ENCODE measurements at regions not wholly inside any gene's neighbourhood (a gene's known extent, or its start where the extent isn't known, plus 50 kb on each side); places are given as distances from the start of the nearest gene placed in this dataset.
A peak's percentile ranks its signal among the peaks of the same experiment; 100 is the strongest.
"Not testable (repeated sequence)": the region's sequence is repeated elsewhere in the genome, so short reads cannot be mapped to it uniquely, and the experiment has no call there.

DNA sequence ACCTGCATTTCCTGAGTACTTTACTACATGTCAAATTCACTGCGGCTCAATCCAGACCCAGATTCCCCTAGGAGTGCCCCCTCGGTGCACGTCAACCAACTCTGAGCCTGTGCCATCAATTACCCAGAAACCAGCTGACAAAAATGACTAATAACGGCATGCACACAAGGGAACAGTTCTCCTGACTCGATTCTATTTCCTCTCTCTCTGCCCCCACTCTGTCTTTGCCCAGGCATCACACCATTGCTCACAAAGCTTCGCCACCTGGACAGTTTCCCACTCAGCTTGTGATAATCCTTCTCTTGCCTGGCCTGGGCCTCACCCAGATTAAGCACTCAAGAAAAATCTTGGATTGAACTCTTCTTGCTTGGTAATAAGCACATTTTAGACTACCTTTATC is 115.3 kb upstream of the NDUFV2 start:
- no peak for DNase-seq (ENCODE audit: low read depth in 2 of 3, low spot score in 2 of 3)

DNA sequence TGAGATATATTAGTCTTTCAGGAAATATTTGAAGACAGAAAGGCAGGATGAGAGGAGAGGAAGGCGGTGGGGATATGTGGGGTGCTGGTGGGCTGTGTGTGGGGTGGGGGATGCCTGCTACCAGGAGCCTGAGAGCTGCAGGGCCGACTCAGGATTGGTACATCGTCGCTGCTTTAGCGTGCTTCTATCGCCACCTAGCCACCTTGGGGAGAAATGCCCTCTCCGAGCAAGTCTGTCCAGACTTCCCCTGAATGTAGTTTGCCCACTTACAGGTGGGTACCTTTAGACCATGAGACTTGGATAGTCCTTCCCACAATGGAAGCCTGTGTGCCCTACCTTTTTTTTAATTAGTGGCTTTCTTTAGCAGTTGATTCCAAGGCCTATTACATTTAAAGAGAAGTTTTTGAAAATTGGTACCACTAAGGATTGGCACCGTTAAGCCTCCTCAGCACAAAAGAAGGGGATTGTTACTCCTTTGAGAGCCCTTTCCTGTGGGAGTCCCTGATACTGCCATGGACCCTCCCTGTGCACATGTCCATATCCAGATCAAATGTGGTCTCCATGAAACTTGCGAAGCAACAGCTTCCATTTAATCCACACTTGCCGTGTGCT is 114.1 kb upstream of the NDUFV2 start:
- DNase-seq (ENCODE audit: low read depth in 2 of 3, low spot score in 2 of 3) = peak in 1 of 3 experiments; percentile 8

DNA sequence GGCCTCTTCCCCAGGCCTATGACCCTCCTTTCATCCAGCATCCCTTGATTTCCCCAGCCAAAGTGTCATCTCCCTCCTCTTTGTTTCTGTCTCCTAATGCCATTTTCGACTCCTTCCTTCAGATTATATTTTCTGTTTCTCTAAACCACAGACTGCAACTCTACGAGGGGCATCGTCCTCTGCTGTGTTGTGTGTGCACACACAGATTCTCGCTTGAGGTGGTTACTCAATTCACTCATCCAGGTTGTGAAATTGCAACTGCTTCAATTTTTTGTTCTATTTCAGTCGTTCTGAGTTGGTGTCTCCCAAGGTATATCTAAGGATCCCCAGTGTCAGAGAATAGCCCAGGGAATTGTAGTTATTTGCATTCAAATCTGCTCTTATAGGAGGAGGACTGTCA is 113.5 kb upstream of the NDUFV2 start:
- DNase-seq (ENCODE audit: low read depth in 2 of 3, low spot score in 2 of 3) = no peak

DNA sequence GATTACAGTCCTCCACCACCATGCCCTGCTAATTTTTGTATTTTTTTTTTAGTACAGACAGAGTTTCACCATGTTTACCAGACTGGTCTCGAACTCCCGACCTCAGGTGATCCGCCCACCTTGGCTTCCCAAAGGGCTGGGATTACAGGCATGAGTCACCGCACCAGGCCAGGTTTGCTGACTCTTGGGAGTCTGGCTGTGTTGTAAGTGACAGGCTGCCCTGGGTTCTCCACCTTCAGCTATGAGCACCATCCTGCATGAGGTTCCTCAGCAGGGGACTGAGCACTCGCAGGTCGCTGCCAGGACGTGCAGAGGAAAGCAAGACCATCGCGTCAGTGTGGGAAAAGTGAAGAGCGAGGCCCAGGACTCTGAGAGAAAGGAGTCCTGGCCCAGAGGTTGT is 112.6 kb upstream of the NDUFV2 start:
- DNase-seq (ENCODE audit: low read depth in 2 of 3, low spot score in 2 of 3) = no peak

DNA sequence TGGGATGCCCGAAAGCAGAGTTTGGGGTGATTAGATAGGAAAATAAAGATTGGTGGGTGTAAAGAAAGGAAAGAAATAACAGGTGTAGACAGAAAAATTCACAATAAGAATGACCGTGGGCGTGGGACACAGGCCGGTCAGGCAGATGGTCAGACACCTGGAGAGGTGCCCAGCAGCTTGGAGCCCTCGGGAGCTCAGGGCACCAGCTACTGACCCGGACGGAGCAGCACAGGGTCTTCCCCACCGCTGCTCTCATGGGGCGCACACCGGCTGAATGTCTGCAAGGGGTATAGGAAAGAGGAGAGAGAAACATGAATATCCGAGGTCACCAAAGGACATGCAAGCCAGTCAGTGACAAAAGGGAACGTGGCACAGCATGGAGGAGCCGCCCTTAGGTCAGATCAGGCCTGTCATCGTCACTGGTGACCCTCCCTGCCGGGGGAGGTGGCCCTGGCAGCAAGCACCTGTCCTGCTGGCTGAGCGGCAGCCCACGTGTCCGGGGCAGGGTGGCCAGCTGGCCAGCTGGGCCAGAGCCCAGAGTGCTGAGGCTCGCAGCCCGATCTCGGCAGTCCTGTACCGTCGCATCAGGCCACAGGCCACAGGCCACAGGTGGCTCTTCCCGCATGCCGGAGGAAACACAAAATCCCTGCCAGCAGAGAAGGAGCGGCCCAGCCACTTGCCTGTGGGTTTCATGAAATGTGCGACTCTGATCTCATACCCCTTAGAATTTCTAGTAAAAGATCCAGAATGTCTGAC is 112.0 kb upstream of the NDUFV2 start:
- DNase-seq (ENCODE audit: low read depth in 2 of 3, low spot score in 2 of 3) = no peak

DNA sequence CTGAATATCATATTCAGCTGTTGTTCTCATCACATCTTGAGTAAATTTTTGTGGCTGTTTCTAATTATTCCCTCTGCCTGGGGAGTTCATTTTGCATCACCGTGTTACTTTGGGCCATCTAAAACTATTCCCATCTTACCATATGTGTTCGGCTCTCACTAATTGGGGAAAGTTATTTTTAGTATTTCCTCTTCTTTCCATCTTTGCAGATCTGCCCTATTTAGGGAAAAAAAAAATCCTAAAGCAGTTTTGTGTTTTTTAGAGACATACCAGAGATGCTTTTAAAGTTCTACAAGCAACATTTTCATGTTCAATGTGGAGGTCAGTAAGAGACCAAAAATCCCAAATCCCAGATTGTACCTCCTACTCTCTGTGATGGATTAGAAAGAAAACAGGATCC is 111.3 kb upstream of the NDUFV2 start:
- DNase-seq (ENCODE audit: low read depth in 2 of 3, low spot score in 2 of 3) = no peak

DNA sequence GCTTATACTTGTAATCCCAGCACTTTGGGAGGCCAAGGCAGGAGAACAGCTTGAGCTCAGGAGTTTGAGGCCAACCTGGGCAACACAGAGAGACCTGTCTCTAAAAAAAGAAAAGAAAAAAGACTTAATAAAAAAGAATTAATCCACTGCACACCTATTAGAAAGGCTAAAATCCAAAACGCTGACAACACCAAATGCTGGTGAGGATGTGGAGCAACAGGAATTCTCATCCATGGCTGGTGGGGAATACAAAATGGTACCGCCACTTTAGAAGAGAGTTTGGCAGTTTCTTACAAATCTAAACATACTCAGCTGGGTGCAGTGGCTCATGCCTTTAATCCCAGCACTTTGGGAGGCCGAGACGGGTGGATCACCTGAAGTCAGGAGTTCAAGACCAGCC is 110.0 kb upstream of the NDUFV2 start:
- not testable (repeated sequence) for DNase-seq (ENCODE audit: low read depth in 2 of 3, low spot score in 2 of 3)

DNA sequence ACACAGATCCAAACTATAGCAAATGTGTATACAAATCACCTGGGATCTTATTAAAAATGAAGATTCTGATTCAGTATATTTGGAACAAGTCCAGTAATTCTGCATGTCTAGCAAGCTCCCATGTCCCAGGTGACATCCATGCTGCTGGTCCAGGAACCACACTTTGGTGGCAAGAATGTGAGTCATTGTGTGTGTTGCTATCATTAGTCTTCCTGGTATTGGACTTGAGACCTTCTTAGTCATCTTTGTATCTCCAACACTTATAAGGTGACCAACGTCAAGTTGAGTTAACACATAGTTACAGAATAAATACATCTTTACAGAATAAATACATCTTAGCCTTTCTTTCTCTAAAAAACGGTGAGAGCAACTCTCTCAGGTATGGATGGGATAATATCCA is 107.9 kb upstream of the NDUFV2 start:
- no peak for DNase-seq (ENCODE audit: low read depth in 2 of 3, low spot score in 2 of 3)

DNA sequence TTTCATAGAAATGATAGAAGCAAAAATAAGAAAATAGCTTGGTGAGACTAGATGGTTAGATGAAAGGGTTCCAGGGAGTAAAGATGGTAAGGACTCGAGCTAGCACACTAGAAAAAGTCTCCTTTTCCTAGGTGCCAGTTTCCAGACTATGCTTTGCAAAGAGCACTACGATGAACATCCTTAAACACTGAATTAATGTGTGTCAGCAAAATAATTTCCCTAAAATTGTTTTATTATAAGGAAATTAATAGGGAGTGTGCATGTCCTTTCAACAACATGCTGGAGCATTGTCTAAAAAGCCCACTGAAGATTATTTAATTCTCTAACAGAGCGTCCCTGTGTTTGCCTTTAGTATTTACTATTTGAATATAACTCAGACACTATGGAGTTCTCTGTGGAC is 107.4 kb upstream of the NDUFV2 start:
- no peak for DNase-seq (ENCODE audit: low read depth in 2 of 3, low spot score in 2 of 3)

DNA sequence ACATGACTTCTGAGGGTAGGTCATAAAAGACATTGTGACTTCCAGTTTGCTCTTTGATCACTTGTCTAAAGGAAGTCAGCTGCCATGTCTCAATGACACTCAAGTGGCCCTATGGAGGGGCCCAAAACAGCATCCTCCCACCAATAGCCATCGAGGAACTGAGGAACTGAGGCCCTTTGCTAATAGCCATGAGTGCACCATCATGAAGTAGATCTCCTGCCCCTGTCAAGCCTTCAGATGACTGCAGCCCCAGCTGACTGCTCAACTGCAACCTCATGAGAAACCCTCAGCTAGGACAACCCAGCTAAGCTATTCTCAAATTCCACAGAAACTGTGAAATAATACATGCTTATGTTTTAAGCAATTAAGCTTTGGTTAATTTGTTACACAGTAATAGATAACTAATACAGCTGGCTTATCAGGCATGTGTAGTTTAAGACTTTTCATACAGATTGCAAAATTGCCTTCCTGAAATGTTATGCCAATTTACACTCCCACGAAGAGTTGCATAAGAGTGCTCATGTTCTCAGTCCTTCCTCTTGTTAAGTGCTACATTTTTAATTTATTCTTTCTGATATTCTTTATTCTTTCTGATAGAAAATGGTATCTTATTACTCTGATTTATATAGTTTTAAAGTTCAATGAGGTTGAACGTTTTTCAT is 105.6 kb upstream of the NDUFV2 start:
- no peak for DNase-seq (ENCODE audit: low read depth in 2 of 3, low spot score in 2 of 3)

DNA sequence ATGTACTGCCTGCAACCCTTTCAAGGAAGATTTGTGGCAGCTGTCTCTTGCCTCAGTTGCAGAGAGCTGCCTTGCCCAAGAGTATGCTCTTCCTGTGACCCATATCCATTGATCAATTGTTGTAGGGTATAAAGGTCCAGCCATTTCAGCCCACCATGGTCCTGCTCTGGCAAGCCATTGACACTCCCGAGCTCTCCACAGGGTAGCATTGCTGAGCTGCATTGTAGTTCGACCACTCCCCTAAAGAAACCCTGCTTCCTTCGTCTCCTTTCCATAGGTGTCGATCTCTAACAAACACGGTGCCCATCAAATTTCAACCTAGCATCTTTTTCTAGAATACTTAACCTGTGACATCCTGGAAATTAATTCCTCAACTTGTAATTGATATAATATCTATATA is 104.9 kb upstream of the NDUFV2 start:
- DNase-seq (ENCODE audit: low read depth in 2 of 3, low spot score in 2 of 3) = no peak

DNA sequence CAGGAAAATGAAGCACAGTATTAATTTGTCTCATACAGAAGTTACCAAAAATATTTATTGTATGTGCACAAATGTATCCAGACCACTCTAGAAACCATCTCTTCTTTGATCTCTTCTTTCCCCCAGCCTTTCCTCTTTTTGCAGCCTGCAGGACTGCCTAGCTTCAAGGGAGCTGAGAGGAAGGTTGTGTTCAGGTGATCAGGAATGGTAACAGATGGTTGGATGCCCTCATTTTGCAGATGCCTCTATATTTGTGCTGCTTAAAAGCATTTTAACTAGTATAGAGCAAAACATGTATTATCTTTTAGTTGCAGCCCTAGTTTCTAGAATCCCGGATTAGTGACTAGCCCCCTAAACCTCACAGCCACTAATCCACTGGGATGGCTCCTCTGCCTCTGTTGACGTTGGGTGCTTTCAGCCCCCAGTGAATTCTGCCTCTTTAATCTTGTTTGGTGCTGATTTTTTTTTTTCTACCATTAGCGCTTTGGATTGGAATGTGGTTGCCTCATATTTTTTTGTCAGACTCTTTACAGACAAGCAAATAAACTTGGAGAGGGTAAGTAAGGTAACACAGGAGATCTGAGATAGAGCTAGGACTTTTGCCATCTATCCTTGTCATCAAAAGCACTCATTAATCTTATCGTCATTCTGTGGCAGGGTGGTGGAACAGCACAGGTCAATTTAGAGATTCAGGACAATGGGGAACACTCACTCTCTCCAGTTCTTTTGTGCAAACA is 103.8 kb upstream of the NDUFV2 start:
- no peak for DNase-seq (ENCODE audit: low read depth in 2 of 3, low spot score in 2 of 3)

DNA sequence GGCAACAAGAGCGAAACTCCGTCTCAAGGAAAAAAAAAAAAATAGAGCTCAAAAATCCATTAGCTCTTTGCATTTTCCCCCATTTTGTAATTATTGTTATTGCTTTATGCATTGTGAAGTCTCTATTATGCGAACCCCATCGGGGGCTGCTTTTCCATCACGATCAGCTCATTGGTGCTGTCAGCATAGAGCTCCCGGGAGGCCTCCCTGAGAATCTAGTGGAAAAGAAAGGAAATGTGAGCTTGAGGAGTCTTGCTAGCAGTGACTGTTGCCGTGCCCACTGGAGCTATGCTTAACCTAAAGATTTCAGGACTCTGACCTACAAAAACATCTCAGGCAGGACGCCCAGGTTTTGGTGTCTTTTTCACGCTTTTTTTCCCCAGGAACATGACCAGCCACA is 102.6 kb upstream of the NDUFV2 start:
- no peak for DNase-seq (ENCODE audit: low read depth in 2 of 3, low spot score in 2 of 3)

DNA sequence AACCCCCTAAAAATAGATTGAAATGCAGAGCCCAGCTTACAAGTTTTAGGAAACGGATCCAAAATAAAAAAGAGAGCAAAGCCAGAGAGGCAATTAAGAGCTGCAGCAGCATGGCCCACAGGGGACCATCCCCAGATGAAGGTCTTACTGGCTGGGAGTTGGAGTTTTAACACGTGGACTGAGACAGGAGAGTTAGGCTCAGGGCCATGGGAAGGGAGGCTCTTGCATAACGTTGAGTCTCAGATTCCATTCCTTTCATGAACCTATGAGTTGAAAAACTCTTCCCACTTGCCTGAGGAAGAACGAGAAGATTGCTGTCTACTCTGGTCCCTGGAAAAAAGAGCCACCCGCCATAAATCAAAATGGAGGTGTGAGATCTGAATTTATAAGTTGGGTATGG is 101.8 kb upstream of the NDUFV2 start:
- no peak for DNase-seq (ENCODE audit: low read depth in 2 of 3, low spot score in 2 of 3)

DNA sequence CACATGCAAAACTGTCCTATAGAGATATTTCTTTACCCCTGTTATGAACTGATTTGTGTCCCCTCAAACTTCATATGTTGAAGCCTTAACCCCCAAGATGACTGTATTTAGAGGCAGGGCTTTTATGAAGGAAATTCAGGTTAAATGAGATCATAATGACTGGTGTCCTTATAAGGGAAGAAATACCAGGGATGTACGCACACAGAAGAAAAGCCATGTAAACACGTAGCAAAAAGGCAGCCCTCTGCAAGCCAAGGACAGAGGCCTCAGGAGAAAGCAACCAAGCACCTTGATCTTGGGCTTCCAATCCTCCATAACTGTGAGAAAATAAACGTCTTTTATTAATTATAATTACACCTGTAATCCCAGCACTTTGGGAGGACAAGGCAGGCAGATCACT is 101.3 kb upstream of the NDUFV2 start:
- no peak for DNase-seq (ENCODE audit: low read depth in 2 of 3, low spot score in 2 of 3)

DNA sequence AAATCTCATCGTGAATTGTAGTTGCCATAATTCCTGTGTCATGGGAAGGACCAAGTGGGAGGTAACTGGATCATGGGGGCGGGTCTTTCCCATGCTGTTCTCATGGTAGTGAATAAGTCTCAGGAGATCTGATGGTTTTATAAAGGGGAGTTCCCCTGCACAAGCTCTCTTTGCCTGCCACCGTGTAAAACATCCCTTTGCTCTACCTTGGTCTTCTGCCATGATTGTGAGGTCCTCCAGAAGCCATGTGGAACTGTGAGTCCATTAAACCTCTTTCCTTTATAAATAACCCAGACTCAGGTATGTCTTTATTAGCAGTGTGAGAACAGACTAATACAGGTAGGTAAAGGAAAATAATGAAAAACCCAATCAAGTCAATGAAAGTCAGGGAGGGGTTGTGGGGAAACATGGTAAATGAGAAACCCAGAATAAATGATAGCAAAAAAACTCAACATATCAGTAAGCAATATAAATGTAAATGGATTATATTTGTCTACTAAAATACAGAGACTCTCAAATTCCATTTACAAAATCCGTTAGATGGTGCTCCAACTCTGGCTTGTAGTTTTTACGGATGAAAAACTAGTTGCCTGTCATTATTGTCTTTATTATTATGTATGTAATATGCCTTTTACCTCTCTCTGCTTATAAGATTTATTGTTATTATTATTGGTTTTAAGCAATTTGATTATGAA is 98.9 kb upstream of the NDUFV2 start:
- DNase-seq (ENCODE audit: low read depth in 2 of 3, low spot score in 2 of 3) = no peak

DNA sequence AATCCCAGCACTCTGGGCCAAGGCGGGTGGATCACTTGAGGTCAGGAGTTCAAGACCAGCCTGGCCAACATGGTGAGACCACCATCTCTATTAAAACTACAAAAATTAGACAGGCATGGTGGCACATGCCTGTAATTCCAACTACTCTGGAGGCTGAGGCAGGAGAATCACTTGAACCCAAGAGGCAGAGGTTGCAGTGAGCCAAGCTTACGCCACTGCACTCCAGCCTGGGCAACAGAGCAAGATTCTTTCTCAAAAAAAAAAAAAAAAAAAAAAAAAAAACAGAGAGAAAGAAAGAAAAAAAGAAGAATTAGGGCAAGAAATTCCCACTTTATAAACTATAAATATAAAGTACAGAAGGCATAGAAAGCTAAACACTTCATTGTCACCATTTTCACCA is 98.2 kb upstream of the NDUFV2 start:
- not testable (repeated sequence) for DNase-seq (ENCODE audit: low read depth in 2 of 3, low spot score in 2 of 3)

DNA sequence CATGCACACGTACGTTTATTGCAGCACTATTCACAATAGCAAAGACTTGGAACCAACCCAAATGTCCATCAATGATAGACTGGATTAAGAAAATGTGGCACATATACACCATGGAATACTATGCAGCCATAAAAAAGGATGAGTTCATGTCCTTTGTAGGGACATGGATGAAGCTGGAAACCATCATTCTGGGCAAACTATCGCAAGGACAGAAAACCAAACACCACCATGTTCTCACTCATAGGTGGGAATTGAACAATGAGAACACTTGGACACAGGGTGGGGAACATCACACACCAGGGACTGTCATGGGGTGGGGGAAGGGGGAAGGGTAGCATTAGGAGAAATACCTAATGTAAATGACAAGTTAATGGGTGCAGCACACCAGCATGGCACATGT is 94.8 kb upstream of the NDUFV2 start:
- not testable (repeated sequence) for DNase-seq (ENCODE audit: low read depth in 2 of 3, low spot score in 2 of 3)

DNA sequence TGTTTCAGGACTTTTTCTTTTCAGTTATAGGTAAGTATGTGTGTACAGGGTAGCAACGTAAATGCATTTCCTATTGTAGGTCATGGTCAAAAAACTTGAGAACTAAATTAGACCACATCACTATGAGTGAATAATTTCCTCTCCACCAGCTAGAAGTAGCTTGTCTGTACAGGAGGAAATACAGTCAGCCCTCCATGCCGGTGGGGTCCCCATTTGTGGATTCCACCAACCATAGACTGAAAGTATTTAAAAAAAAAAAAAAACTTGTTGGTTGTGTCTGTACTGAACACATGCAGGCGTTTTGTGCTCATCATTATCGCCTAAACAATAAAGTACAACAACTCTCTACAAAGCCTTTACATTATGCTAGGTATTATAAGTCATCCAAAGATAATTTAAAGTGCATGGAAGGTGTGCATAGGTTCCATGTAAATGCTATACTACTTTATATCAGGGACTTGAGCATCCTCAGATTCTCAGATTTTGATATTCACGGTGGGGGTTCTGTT is 94.2 kb upstream of the NDUFV2 start:
- no peak for DNase-seq (ENCODE audit: low read depth in 2 of 3, low spot score in 2 of 3)

DNA sequence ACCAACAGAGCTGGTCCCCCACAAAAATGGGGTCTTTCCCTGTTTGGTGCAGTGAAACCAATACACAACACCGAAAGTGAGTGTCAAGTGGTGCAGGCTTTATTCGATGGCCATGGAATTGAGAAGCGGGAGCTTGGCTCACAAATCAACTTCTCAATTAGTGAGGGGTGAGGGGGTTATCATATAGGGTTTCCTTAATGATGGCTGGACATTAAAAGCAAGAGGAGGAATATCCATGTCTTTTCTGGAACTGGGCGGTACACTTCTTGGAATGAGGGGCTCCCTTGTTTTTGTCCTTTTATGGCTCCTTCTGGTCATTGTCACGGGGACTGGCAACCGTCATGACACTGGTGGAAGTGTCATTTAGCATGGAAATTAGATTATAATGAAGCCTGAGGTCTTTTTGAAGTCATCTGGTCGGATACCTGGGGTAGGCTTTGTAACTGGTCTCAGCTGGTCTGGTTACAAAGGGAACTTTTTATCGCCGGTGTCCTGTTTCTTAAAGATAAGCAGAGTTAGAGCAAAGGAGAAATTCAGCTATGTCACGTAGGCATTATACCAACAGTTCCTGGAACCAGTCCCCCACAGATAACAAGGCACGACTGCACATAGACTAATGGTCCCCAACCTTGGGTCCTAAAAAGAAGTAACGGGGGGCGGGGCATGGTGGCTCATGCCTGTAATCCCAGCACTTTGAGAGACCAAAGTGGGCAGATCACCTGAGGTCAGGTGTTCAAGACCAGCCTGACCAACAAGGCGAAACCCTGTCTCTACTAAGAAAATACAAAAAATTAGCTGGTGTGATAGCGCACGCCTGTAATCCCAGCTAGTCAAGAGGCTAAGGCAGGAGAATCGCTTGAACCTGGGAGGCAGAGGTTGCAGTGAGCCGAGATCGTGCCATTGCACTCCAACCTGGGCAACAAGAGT is 93.5 kb upstream of the NDUFV2 start:
- no peak for DNase-seq (ENCODE audit: low read depth in 2 of 3, low spot score in 2 of 3)

Data from activated CD8-positive, alpha-beta memory T cell treated with anti-CD3 and anti-CD28 coated beads for 48 hours (primary cell).